Peyer's patch (tissue), 4 donors: ENCODE measurements at regions not wholly inside any gene's neighbourhood (a gene's known extent, or its start where the extent isn't known, plus 50 kb on each side); places are given as distances from the start of the nearest gene placed in this dataset.
"Not testable (repeated sequence)": the region's sequence is repeated elsewhere in the genome, so short reads cannot be mapped to it uniquely, and the experiment has no call there.

Experiments used
- POLR2A ChIP-seq, 2 donors: fragments of 450-650 bp; IDR thresholded peaks; one replicate each; pipeline ENCODE4 v1.5.1; 2017; ENCODE audit warnings: antibody characterized with exemption in 2 of 2, mild to moderate bottlenecking in 2 of 2, moderate library complexity in 2 of 2
- TF ChIP-seq, protein P1 (sequence below), 6 experiments: fragments of 450-650 bp in 4 of 6; fragments of 200-600 bp in 2 of 6; sonication (generic) in 1 of 6; IDR thresholded peaks; one replicate each; pipeline ENCODE4 v1.5.1; 2017 to 2019; ENCODE audit warnings: antibody characterized with exemption in 6 of 6, mild to moderate bottlenecking in 3 of 6, moderate library complexity in 1 of 6

DNA sequence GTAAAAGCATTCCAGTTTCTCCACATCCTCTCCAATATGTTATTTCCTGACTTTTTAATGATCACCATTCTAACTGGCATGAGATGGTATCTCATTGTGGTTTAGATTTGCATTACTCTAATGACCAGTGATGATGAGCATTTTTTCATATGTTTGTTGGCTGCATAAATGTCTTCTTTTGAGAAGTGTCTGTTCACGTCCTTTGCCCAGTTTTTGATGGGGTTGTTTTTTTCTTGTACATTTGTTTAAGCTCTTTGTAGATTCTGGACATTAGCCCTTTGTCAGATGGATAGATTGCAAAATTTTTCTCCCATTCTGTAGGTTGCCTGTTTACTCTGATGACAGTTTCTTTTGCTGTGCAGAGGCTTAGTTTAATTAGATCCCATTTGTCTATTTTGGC is 97.7 kb downstream of the EBLN1 start:
- TF ChIP-seq POLR2A (IDR thresholded peaks at IDR 0.05): not testable (repeated sequence)
- TF ChIP-seq, protein P1, sequence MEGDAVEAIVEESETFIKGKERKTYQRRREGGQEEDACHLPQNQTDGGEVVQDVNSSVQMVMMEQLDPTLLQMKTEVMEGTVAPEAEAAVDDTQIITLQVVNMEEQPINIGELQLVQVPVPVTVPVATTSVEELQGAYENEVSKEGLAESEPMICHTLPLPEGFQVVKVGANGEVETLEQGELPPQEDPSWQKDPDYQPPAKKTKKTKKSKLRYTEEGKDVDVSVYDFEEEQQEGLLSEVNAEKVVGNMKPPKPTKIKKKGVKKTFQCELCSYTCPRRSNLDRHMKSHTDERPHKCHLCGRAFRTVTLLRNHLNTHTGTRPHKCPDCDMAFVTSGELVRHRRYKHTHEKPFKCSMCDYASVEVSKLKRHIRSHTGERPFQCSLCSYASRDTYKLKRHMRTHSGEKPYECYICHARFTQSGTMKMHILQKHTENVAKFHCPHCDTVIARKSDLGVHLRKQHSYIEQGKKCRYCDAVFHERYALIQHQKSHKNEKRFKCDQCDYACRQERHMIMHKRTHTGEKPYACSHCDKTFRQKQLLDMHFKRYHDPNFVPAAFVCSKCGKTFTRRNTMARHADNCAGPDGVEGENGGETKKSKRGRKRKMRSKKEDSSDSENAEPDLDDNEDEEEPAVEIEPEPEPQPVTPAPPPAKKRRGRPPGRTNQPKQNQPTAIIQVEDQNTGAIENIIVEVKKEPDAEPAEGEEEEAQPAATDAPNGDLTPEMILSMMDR (IDR thresholded peaks at IDR 0.05): not testable (repeated sequence)
